Activated CD8-positive, alpha-beta T cell treated with anti-CD3 and anti-CD28 coated beads for 36 hours (primary cell): ENCODE measurements at regions not wholly inside any gene's neighbourhood (a gene's known extent, or its start where the extent isn't known, plus 50 kb on each side); places are given as distances from the start of the nearest gene placed in this dataset.

Source experiments
- ATAC-seq: fragments of 200-7000 bp; cut with Tn5 transposase; one replicate; pipeline ENCODE4 v1.10.0; 2021; ENCODE audit warnings: mild to moderate bottlenecking, moderate library complexity
- CTCF ChIA-PET: fragments of 350-600 bp; sonication (Branson Sonifier 250); formaldehyde crosslinking; loops from one replicate; lab custom pipeline; 2021; ENCODE audit warnings: antibody characterized with exemption; lab: Charles Lee
- POLR2A ChIA-PET: fragments of 350-600 bp; sonication (Branson Sonifier 250); formaldehyde crosslinking; loops from one replicate; lab custom pipeline; 2021; ENCODE audit warnings: antibody characterized with exemption; lab: Charles Lee
- DNase-seq: peaks from one replicate; pipeline ENCODE4 v3.0.0-alpha.2; 2020
- H3K27ac Mint-ChIP-seq: one replicate; pipeline ENCODE4 v1.8.0; 2021; ENCODE audit warnings: mild to moderate bottlenecking, mixed read lengths
- H3K27me3 Mint-ChIP-seq: one replicate; pipeline ENCODE4 v1.8.0; 2021; ENCODE audit warnings: mixed read lengths
- H3K36me3 Mint-ChIP-seq: one replicate; pipeline ENCODE4 v1.8.0; 2021; ENCODE audit warnings: low read depth, mixed read lengths
- H3K4me1 Mint-ChIP-seq: one replicate; pipeline ENCODE4 v1.8.0; 2021; ENCODE audit warnings: low read depth, mixed read lengths
- H3K4me3 Mint-ChIP-seq: one replicate; pipeline ENCODE4 v1.8.0; 2021; ENCODE audit warnings: mild to moderate bottlenecking, moderate library complexity, mixed read lengths
- H3K9me3 Mint-ChIP-seq: one replicate; pipeline ENCODE4 v1.8.0; 2021; ENCODE audit warnings: mixed read lengths
- CTCF ChIP-seq: fragments of 200-600 bp; IDR thresholded peaks from one replicate; pipeline ENCODE4 v1.8.0; 2022; ENCODE audit warnings: antibody characterized with exemption, mild to moderate bottlenecking
- intact Hi-C: fragments of 100-400 bp; cut with micrococcal nuclease; formaldehyde crosslinking; loops from one replicate; pipeline ENCODE4 v1.10.0; 2022

DNA sequence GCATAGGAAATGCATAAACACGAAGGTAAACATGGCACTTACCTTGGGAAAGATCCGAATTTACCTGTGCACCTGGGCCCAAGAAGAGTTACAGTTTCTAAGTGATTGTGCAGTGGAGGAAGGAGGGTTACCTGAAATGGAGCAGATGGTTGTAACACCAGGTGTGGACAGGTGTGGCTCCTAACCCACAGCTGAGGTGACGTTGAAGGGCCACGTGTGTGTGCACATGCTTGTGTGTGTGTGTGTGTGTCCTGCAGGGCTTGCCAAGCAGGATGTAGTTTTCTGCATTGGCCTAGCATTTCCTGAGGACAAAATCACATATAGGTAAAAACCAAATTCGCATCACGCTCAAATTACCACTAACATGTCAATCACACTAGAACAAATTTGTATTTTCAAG, 240.8 kb downstream of the ANKRD60 start:
- DNase-seq (no peak), ATAC-seq (no peak)
- no peak for TF ChIP-seq CTCF
- CTCF ChIA-PET: no interaction called here
- POLR2A ChIA-PET: no interaction called here
- intact Hi-C loops: no loop called here
- no peaks in the 10 kb centered on the region for H3K36me3 Mint-ChIP-seq
- H3K4me3 Mint-ChIP-seq: no peak overlapping the region
- no peak overlapping the region for H3K27ac Mint-ChIP-seq
- no peaks in the 10 kb centered on the region for H3K4me1 Mint-ChIP-seq
- H3K9me3 Mint-ChIP-seq: no peaks in the 10 kb centered on the region
- H3K27me3 Mint-ChIP-seq: peaks cover 5% of the 10 kb centered on the region

DNA sequence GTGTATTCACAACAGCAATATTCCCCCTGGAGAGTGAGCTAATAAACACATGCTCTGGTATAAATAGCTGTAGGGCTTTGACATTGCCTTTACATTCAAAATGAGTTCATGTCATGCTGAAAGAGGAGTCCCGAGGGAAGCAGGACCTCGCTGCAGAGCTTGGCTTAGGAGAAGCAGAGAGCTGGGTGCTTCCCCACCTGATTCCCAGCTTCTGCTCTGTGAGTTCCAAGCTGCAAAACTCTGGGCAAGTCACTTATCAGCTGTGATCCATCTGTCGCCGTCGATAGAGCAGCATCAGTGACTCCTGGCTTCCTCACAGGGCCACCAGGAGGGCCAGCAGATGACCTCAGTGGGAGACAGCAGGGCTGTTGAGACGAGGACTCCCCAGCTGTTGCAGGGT, 241.8 kb downstream of the ANKRD60 start:
- Mint-ChIP-seq H3K4me1 (no peaks in the 10 kb centered on the region), H3K4me3 (no peak overlapping the region), H3K9me3 (no peaks in the 10 kb centered on the region), H3K36me3 (no peaks in the 10 kb centered on the region), H3K27ac (no peak overlapping the region), H3K27me3 (peaks cover 5% of the 10 kb centered on the region)
- DNase-seq: no peak
- ChIA-PET CTCF (no interaction called here), POLR2A (no interaction called here)
- TF ChIP-seq CTCF: no peak
- ATAC-seq: no peak
- intact Hi-C loops: no loop called here

GRCh38 chr20:57985278-57985677, 243.2 kb downstream of the ANKRD60 start:
- H3K27me3 Mint-ChIP-seq: peaks cover 2% of the 10 kb centered on the region
- H3K27ac Mint-ChIP-seq: no peak overlapping the region
- no peak overlapping the region for H3K4me3 Mint-ChIP-seq
- ChIA-PET CTCF (no interaction called here), POLR2A (no interaction called here)
- no peaks in the 10 kb centered on the region for H3K36me3 Mint-ChIP-seq
- no peaks in the 10 kb centered on the region for H3K4me1 Mint-ChIP-seq
- intact Hi-C loops: no loop called here
- TF ChIP-seq CTCF: no peak
- ATAC-seq (no peak), DNase-seq (no peak)
- no peaks in the 10 kb centered on the region for H3K9me3 Mint-ChIP-seq

GRCh38 chr20:57983082-57983481, 245.4 kb downstream of the ANKRD60 start:
- no peak for DNase-seq
- no peak for TF ChIP-seq CTCF
- no peaks in the 10 kb centered on the region for H3K4me1 Mint-ChIP-seq
- no peaks in the 10 kb centered on the region for H3K27me3 Mint-ChIP-seq
- no peak overlapping the region for H3K27ac Mint-ChIP-seq
- intact Hi-C loops: no loop called here
- POLR2A ChIA-PET: interaction anchor here (0.6 kb wide), 1 partner anchor 156 kb away, joined by 3 read pairs; no protein-coding TSS in a partner anchor
- no peaks in the 10 kb centered on the region for H3K9me3 Mint-ChIP-seq
- ATAC-seq: no peak
- H3K4me3 Mint-ChIP-seq: no peak overlapping the region
- CTCF ChIA-PET: no interaction called here
- no peaks in the 10 kb centered on the region for H3K36me3 Mint-ChIP-seq

DNA sequence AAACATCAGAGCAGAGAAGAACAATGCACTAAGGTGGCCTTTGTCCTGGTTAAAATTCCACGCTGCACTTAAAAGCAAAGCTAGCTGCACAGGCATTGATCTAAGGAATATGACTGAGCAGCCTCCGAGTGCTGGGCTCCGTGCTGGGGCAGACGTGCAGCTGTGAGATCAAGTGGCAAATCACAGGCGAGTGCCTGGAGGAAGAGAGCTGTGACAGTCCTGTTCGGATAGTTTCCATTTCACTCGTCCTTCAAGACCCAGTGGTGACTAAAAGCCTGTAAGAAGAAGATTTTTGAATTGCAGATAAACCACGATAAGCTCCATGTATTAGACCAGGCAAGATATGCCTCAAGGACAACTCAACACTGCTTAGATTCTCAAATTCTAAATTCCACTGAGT, 247.9 kb downstream of the ANKRD60 start:
- H3K4me1 Mint-ChIP-seq: no peaks in the 10 kb centered on the region
- H3K27ac Mint-ChIP-seq: no peak overlapping the region
- no peak overlapping the region for H3K4me3 Mint-ChIP-seq
- DNase-seq: no peak
- peaks cover 2% of the 10 kb centered on the region for H3K27me3 Mint-ChIP-seq
- no peak for ATAC-seq
- TF ChIP-seq CTCF: no peak
- ChIA-PET POLR2A (interaction anchor here (0.7 kb wide), 1 partner anchor 572 kb away, joined by 3 read pairs; no protein-coding TSS in a partner anchor), CTCF (no interaction called here)
- H3K36me3 Mint-ChIP-seq: no peaks in the 10 kb centered on the region
- intact Hi-C loops: no loop called here
- no peaks in the 10 kb centered on the region for H3K9me3 Mint-ChIP-seq
